Pancreas (tissue), 10 donors: ENCODE measurements at regions not wholly inside any gene's neighbourhood (a gene's known extent, or its start where the extent isn't known, plus 50 kb on each side); places are given as distances from the start of the nearest gene placed in this dataset.

ENCODE experiments used
- ATAC-seq, 4 donors: fragments of 200-7000 bp; cut with Tn5 transposase; one replicate each; pipeline versions ENCODE4 v1.8.0 to v1.9.1; 2020; ENCODE audit warnings: mild to moderate bottlenecking in 4 of 4, moderate library complexity in 4 of 4
- DNase-seq, 6 donors: peaks; one replicate each; pipeline ENCODE4 v3.0.0-alpha.2; 2020
- FAIRE-seq: peaks from 2 replicates; lab custom pipeline; 2012; peaks lifted over from hg19 to GRCh38; lab: Jason Lieb, UNC
- H3K27ac ChIP-seq, 4 donors: fragments of 200-600 bp; sonication (generic); 1 replicate in 3 of 4; 2 replicates in 1 of 4; pipeline versions ENCODE4 v1.5.0 to v1.8.0; 2020
- H3K27me3 ChIP-seq, 4 donors: fragments of 200-600 bp; one replicate each; pipeline ENCODE4 v1.8.0; 2021
- H3K36me3 ChIP-seq, 3 donors: fragments of 200-600 bp; sonication (generic) in 1 of 3; one replicate each; pipeline versions ENCODE4 v1.5.0 to v1.8.0; 2020 to 2021
- H3K4me1 ChIP-seq, 3 donors: fragments of 200-600 bp; one replicate each; pipeline ENCODE4 v1.8.0; 2021
- H3K4me3 ChIP-seq, 4 donors: fragments of 200-600 bp; sonication (generic) in 2 of 4; one replicate each; pipeline versions ENCODE4 v1.5.0 to v1.8.0; 2020 to 2021
- H3K9me3 ChIP-seq, 4 donors: fragments of 200-600 bp; one replicate each; pipeline ENCODE4 v1.8.0; 2021
- WGBS, 2 donors: extraction: QIAGEN DNeasy Blood & Tissue Kit; methylation state at CpG; one replicate each; pipeline ENCODE4 v1.1.7; 2013; 5-methylcytosine and 5-hydroxymethylcytosine counted together
- intact Hi-C, 3 donors: fragments of 100-400 bp; cut with DNase I; formaldehyde crosslinking; loops; one replicate each; pipeline versions ENCODE4 v1.11.1 to v1.14.2; 2022
- TF ChIP-seq, protein P1 (sequence below), 4 donors: fragments of 200-600 bp; sonication (generic) in 3 of 4; IDR thresholded peaks; one replicate each; pipeline versions ENCODE4 v1.5.0 to v1.8.0; 2021; ENCODE audit warnings: antibody characterized with exemption in 4 of 4
- donor health status: healthy with polysubstance abuse.
- donor health status: DM: no; HTN: no; CAD: no; lungs with moderate emphysema.
- donor health status: DM: no; HTN: no; CAD: no.
- donor health status: control.
- donor health status: control.
- donor health status: Bipolar disorder and iron deficiency.
- donor health status: DM: yes; HTN: yes; CAD: no.
- donor health status: DM: no; HTN: no; CAD: no.
- donor health status: DM: no; HTN: no; CAD: no.
- donor health status: DM: yes; HTN: yes; CAD: no.

DNA sequence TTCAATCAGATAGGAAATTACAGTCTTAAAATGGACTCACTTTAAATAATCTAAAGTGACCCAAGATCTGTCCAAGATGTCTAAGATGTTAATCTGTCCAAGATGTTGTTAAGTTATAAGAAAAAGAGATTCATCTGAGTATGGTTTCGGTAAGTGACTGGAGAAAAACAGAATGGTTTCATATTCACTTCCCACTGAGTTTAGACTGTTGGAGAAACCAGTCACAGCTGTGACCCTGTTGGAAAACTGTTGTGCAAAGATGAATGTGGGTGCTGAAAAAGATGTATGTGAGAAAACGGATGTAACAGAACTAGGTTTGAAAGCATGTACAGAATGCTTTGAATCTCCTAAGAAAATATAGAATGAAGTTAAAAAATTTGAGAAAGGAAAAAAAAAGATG, 325.9 kb downstream of the COL12A1 start:
- no peak overlapping the region for H3K27ac ChIP-seq
- TF ChIP-seq, protein P1, sequence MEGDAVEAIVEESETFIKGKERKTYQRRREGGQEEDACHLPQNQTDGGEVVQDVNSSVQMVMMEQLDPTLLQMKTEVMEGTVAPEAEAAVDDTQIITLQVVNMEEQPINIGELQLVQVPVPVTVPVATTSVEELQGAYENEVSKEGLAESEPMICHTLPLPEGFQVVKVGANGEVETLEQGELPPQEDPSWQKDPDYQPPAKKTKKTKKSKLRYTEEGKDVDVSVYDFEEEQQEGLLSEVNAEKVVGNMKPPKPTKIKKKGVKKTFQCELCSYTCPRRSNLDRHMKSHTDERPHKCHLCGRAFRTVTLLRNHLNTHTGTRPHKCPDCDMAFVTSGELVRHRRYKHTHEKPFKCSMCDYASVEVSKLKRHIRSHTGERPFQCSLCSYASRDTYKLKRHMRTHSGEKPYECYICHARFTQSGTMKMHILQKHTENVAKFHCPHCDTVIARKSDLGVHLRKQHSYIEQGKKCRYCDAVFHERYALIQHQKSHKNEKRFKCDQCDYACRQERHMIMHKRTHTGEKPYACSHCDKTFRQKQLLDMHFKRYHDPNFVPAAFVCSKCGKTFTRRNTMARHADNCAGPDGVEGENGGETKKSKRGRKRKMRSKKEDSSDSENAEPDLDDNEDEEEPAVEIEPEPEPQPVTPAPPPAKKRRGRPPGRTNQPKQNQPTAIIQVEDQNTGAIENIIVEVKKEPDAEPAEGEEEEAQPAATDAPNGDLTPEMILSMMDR (IDR thresholded peaks at IDR 0.05), result no peak
- FAIRE-seq, result no peak
- no peaks in the 10 kb centered on the region for H3K4me1 ChIP-seq
- no peak overlapping the region for H3K4me3 ChIP-seq
- ATAC-seq, result no peak
- no peaks in the 10 kb centered on the region for H3K27me3 ChIP-seq
- DNase-seq, result no peak
- H3K9me3 ChIP-seq, result no peaks in the 10 kb centered on the region
- intact Hi-C loops, result no loop called here
- WGBS, 2 donors, result 68 to 77% methylated on average over 2 of the region's 2 CpGs
- no peaks in the 10 kb centered on the region for H3K36me3 ChIP-seq

DNA sequence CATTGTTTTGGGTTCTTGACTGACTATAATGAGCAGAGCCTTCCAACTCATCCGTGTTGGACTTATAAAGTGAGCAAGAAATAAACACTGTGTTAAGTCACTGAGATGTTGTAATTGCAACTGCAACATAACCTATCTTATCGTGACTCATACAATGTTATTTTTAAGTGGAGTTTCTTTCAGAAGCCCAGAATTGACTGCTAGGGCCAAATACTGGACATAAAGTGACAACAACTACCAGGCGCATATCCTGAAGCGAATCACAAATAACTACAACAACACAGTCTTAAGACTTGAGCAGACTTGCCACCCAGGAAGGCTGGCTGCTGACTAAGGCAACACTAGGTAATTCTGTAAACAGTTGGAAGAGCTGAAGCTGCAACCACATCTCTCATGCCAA, 326.6 kb downstream of the COL12A1 start:
- no peak overlapping the region for H3K4me3 ChIP-seq
- ATAC-seq (peak in 2 of 4 donors; percentile 24 to 30), DNase-seq (no peak), FAIRE-seq (no peak)
- intact Hi-C loops, result no loop called here
- TF ChIP-seq, protein P1 (IDR thresholded peaks at IDR 0.05), result no peak
- WGBS, 2 donors, result 79 to 85% methylated on average over 4 of the region's 4 CpGs
- no peak overlapping the region for H3K27ac ChIP-seq
- no peaks in the 10 kb centered on the region for H3K9me3 ChIP-seq
- no peaks in the 10 kb centered on the region for H3K4me1 ChIP-seq
- no peaks in the 10 kb centered on the region for H3K36me3 ChIP-seq
- H3K27me3 ChIP-seq, result no peaks in the 10 kb centered on the region

DNA sequence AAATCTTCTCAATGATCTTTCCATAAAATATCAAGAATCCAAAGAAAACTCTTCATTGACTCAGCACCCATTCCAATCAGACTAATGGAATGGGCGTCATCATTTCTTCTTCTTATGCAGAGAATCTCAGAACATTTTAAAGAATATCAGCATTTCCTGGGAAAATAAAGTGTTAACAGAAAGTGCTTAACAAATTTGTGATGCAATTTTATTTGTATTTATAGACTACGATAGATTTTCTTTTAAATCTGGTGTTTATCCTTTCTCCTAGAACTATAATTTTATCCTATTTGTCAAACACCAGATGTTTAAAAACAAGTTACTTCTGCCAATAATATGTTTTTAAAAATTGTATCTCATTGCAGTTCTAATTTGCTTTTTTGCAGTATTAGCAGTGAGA, 330.7 kb downstream of the COL12A1 start:
- Histone ChIP-seq H3K36me3 (no peaks in the 10 kb centered on the region), H3K27ac (no peak overlapping the region), H3K4me3 (no peak overlapping the region), H3K4me1 (no peaks in the 10 kb centered on the region), H3K27me3 (no peaks in the 10 kb centered on the region), H3K9me3 (no peaks in the 10 kb centered on the region)
- intact Hi-C loops, result no loop called here
- ATAC-seq, result no peak
- 87% methylated on average over 2 of the region's 2 CpGs for WGBS, 2 donors
- TF ChIP-seq, protein P1 (IDR thresholded peaks at IDR 0.05), result no peak
- FAIRE-seq, result peak; percentile 17
- DNase-seq, result no peak

DNA sequence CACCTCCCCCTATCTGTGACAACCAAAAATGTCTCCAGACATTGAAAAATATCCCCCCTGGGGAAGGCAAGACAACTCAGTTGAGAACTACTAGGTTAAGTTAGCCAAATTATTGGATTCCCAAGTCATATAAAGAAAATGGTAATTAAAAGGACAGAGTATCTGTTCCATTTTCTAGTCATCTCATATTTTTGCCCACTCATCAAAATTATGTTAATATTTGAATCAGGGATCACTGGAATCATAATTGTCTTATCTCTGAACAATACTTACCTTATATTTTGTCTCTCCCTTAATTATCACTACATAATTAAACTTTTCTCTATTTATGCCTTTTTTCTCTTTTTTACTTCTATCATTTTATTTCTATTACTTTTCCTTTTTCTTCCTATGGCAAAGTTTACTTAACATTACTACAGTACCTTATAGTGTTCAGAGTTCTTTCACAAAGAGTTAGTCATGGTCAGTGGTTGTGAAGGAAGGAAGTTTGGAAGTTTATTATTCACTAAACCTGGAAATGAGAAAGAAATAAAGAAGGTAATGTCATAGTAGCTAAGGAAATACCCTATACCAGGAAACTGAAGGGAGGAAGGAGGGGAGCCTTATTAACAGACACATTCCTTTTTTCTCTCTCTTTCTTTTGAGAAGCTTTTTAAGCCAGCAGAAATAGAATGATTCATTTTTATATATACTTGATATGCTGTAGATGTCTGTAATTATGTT, 332.9 kb downstream of the COL12A1 start:
- H3K27ac ChIP-seq, result no peak overlapping the region
- no peaks in the 10 kb centered on the region for H3K9me3 ChIP-seq
- FAIRE-seq, result no peak
- no peak for ATAC-seq
- TF ChIP-seq, protein P1 (IDR thresholded peaks at IDR 0.05), result no peak
- H3K4me1 ChIP-seq, result no peaks in the 10 kb centered on the region
- DNase-seq, result no peak
- no peaks in the 10 kb centered on the region for H3K27me3 ChIP-seq
- no peak overlapping the region for H3K4me3 ChIP-seq
- no peaks in the 10 kb centered on the region for H3K36me3 ChIP-seq
- intact Hi-C loops, result no loop called here

DNA sequence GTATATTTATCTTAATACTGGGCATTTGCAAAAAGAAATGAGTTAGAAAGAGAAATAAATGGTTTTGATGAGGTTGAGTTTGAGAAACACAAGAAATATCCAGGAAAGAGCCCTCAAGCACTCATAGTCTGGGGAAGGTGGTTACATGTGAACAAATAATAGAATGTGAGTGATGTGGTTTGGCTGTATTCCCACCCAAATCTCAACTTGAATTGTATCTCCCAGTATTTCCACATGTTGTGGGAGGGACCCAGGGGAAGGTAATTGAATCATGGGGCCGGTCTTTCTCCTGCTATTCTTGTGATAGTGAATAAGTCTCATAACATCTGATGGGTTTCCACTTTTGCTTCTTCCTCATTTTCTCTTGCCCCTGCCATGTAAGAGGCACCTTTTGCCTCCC, 334.1 kb downstream of the COL12A1 start:
- Histone ChIP-seq H3K36me3 (no peaks in the 10 kb centered on the region), H3K9me3 (no peaks in the 10 kb centered on the region), H3K27ac (no peak overlapping the region), H3K27me3 (no peaks in the 10 kb centered on the region), H3K4me3 (no peak overlapping the region), H3K4me1 (no peaks in the 10 kb centered on the region)
- DNase-seq, result no peak
- ATAC-seq, result no peak
- TF ChIP-seq, protein P1 (IDR thresholded peaks at IDR 0.05), result no peak
- no peak for FAIRE-seq
- intact Hi-C loops, result no loop called here
- 92 to 94% methylated on average over 1 of the region's 1 CpG for WGBS, 2 donors
